B cell (primary cell): ENCODE measurements at regions not wholly inside any gene's neighbourhood (a gene's known extent, or its start where the extent isn't known, plus 50 kb on each side); places are given as distances from the start of the nearest gene placed in this dataset.

Experiments used
- EZH2 ChIP-seq: IDR thresholded peaks from 2 replicates; pipeline ENCODE4 v1.6.1; 2012; ENCODE audit warnings: borderline replicate concordance, low read depth, mild to moderate bottlenecking, moderate library complexity, low read length; ENCODE audit not compliant: insufficient read depth, poor library complexity, severe bottlenecking
- TF ChIP-seq, protein P1 (sequence below): fragments of 200-600 bp; IDR thresholded peaks from one replicate; pipeline ENCODE4 v1.8.0; 2022; ENCODE audit warnings: antibody characterized with exemption, mild to moderate bottlenecking

DNA sequence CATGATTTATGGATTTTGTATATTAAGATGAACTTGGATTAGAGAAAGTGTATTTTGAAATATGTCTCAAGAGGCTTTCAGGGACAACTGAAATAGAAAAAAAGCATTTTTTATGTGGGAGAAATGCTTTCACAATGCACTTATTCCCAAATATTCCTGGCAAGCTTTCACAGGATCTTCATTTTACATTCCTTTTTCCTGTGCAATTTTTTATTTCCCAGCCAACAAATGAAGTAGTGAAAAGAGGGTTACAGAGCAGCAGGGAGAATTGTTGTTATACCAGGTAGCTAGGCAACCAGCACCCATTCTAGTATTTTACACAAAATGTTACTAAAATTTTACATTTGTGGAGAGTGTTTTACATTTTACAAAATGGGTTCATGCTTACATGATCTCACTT is 167.0 kb upstream of the RPRM start:
- TF ChIP-seq, protein P1, sequence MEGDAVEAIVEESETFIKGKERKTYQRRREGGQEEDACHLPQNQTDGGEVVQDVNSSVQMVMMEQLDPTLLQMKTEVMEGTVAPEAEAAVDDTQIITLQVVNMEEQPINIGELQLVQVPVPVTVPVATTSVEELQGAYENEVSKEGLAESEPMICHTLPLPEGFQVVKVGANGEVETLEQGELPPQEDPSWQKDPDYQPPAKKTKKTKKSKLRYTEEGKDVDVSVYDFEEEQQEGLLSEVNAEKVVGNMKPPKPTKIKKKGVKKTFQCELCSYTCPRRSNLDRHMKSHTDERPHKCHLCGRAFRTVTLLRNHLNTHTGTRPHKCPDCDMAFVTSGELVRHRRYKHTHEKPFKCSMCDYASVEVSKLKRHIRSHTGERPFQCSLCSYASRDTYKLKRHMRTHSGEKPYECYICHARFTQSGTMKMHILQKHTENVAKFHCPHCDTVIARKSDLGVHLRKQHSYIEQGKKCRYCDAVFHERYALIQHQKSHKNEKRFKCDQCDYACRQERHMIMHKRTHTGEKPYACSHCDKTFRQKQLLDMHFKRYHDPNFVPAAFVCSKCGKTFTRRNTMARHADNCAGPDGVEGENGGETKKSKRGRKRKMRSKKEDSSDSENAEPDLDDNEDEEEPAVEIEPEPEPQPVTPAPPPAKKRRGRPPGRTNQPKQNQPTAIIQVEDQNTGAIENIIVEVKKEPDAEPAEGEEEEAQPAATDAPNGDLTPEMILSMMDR: no peak
- no peak for TF ChIP-seq EZH2
